ENCODE measurements at regions not wholly inside any gene's neighbourhood (a gene's known extent, or its start where the extent isn't known, plus 50 kb on each side); places are given as distances from the start of the nearest gene placed in this dataset.

GRCh38 chr3:181333394-181333793 lies 343.9 kb upstream of the DNAJC19 start:
- Histone ChIP-seq H3K4me3 (ENCODE audit: low read length) (no peak overlapping the region), H2AFZ (ENCODE audit: low read length) (no peak overlapping the region), H3K9me3 (ENCODE audit: low read length) (no peaks in the 10 kb centered on the region), H3K27me3 (ENCODE audit: low read length) (0 out of 2 replicates have a peak, but pooled peaks cover 6% of the 10 kb centered on the region), H3K4me1 (ENCODE audit: insufficient read depth, low read length) (no peaks in the 10 kb centered on the region), H3K36me3 (ENCODE audit: low read depth, low read length) (no peaks in the 10 kb centered on the region), H3K4me2 (ENCODE audit: low read length) (no peak overlapping the region), H3F3A (ENCODE audit: low read length, unreplicated experiment) (no peaks in the 10 kb centered on the region), H3K79me2 (ENCODE audit: low read length) (no peaks in the 10 kb centered on the region), H3K9ac (ENCODE audit: low read length) (no peak overlapping the region), H4K20me1 (ENCODE audit: low read length) (no peaks in the 10 kb centered on the region), H3K9me2 (replicated peaks; ENCODE audit: low read length) (no peaks in the 10 kb centered on the region), H3K27ac (ENCODE audit: low read length) (no peak overlapping the region)
- TF ChIP-seq EZH2 (IDR thresholded peaks at IDR 0.05; ENCODE audit: low read length, unreplicated experiment) (no peak), EZH2phosphoT487 (IDR thresholded peaks at IDR 0.05; ENCODE audit: borderline replicate concordance, low read length) (no peak), CTCF (conservative IDR thresholded peaks at IDR 0.05; ENCODE audit: low read depth, low read length) (no peak)
- ATAC-seq (no peak), DNase-seq (no peak)
- CTCF ChIA-PET = no interaction called here
- intact Hi-C loops (cut with micrococcal nuclease) = no loop called here
- POLR2A ChIA-PET (ENCODE audit: unreplicated experiment) = no interaction called here
- no TSS peak for BruUV-seq (replicated peaks)

GRCh38 chr3:181330821-181331563 lies 341.5 kb upstream of the DNAJC19 start:
- Histone ChIP-seq H3F3A (ENCODE audit: low read length, unreplicated experiment) (no peaks in the 10 kb centered on the region), H4K20me1 (ENCODE audit: low read length) (no peaks in the 10 kb centered on the region), H3K27ac (ENCODE audit: low read length) (no peak overlapping the region), H2AFZ (ENCODE audit: low read length) (no peak overlapping the region), H3K9me2 (replicated peaks; ENCODE audit: low read length) (no peaks in the 10 kb centered on the region), H3K4me2 (ENCODE audit: low read length) (no peak overlapping the region), H3K4me1 (ENCODE audit: insufficient read depth, low read length) (no peaks in the 10 kb centered on the region), H3K36me3 (ENCODE audit: low read depth, low read length) (no peaks in the 10 kb centered on the region), H3K9ac (ENCODE audit: low read length) (no peak overlapping the region), H3K27me3 (ENCODE audit: low read length) (0 out of 2 replicates have a peak, but pooled peaks cover 8% of the 10 kb centered on the region), H3K79me2 (ENCODE audit: low read length) (no peaks in the 10 kb centered on the region), H3K4me3 (ENCODE audit: low read length) (no peak overlapping the region), H3K9me3 (ENCODE audit: low read length) (no peaks in the 10 kb centered on the region)
- BruUV-seq (replicated peaks) = no TSS peak
- CTCF ChIA-PET = no interaction called here
- POLR2A ChIA-PET (ENCODE audit: unreplicated experiment) = no interaction called here
- DNase-seq (no peak), ATAC-seq (no peak)
- TF ChIP-seq CTCF (conservative IDR thresholded peaks at IDR 0.05; ENCODE audit: low read depth, low read length) = no peak
- TF ChIP-seq EZH2phosphoT487 (IDR thresholded peaks at IDR 0.05; ENCODE audit: borderline replicate concordance, low read length) = no peak
- TF ChIP-seq EZH2 (IDR thresholded peaks at IDR 0.05; ENCODE audit: low read length, unreplicated experiment) = no peak
- intact Hi-C loops (cut with micrococcal nuclease) = no loop called here

- intact Hi-C loops (cut with micrococcal nuclease) = no loop called here
- no peaks in the 10 kb centered on the region for H3K9me3 ChIP-seq (ENCODE audit: low read length)
Observed at GRCh38 chr3:181330257-181330656, 340.7 kb upstream of the DNAJC19 start.

More at GRCh38 chr3:181330257-181330656, 340.7 kb upstream of the DNAJC19 start:
- Histone ChIP-seq H3K9ac (ENCODE audit: low read length) (no peak overlapping the region), H3K4me1 (ENCODE audit: insufficient read depth, low read length) (no peaks in the 10 kb centered on the region), H3K27me3 (ENCODE audit: low read length) (0 out of 2 replicates have a peak, but pooled peaks cover 8% of the 10 kb centered on the region), H3K4me2 (ENCODE audit: low read length) (no peak overlapping the region), H3K79me2 (ENCODE audit: low read length) (no peaks in the 10 kb centered on the region), H2AFZ (ENCODE audit: low read length) (no peak overlapping the region), H3K4me3 (ENCODE audit: low read length) (no peak overlapping the region), H3F3A (ENCODE audit: low read length, unreplicated experiment) (no peaks in the 10 kb centered on the region), H3K27ac (ENCODE audit: low read length) (no peak overlapping the region), H4K20me1 (ENCODE audit: low read length) (no peaks in the 10 kb centered on the region), H3K9me2 (replicated peaks; ENCODE audit: low read length) (no peaks in the 10 kb centered on the region), H3K36me3 (ENCODE audit: low read depth, low read length) (no peaks in the 10 kb centered on the region)
- ATAC-seq (no peak), DNase-seq (no peak)
- CTCF ChIA-PET = no interaction called here
- TF ChIP-seq CTCF (conservative IDR thresholded peaks at IDR 0.05; ENCODE audit: low read depth, low read length) = no peak
- TF ChIP-seq EZH2 (IDR thresholded peaks at IDR 0.05; ENCODE audit: low read length, unreplicated experiment) = no peak
- no TSS peak for BruUV-seq (replicated peaks)
- POLR2A ChIA-PET (ENCODE audit: unreplicated experiment) = no interaction called here
